K562 (cell line): ENCODE measurements at regions not wholly inside any gene's neighbourhood (a gene's known extent, or its start where the extent isn't known, plus 50 kb on each side); places are given as distances from the start of the nearest gene placed in this dataset.

Source experiments
- BCLAF1 ChIP-seq, 2 experiments: fragments of 450-650 bp in 1 of 2; IDR thresholded peaks; 2 replicates each; pipeline ENCODE4 v1.6.1; 2011 to 2017; ENCODE audit warnings: low read depth in 2 of 2, antibody characterized with exemption in 1 of 2, borderline replicate concordance in 1 of 2, low read length in 1 of 2, mild to moderate bottlenecking in 1 of 2, mixed read lengths in 1 of 2; ENCODE audit not compliant: control insufficient read depth in 1 of 2
- FIP1L1 ChIP-seq: fragments of 200-400 bp; formaldehyde crosslinking; IDR thresholded peaks from 2 replicates; pipeline ENCODE4 v1.6.1; 2018; ENCODE audit warnings: mild to moderate bottlenecking, low read depth, low read length; ENCODE audit not compliant: poor library complexity, severe bottlenecking
- KLF10 ChIP-seq: fragments of 250-450 bp; sonication (Bioruptor Pico); IDR thresholded peaks from 2 replicates; pipeline ENCODE4 v1.6.1; 2021; ENCODE audit warnings: matching md5 sums
- NR2C2 ChIP-seq, 2 experiments: fragments of 200-800 bp in 1 of 2; sonication (Bioruptor generic) in 1 of 2; sonication (generic) in 1 of 2; formaldehyde crosslinking in 1 of 2; IDR thresholded peaks; 2 replicates each; pipeline versions ENCODE4 v1.6.1 to v1.8.0; 2016 to 2022; ENCODE audit warnings: mild to moderate bottlenecking in 1 of 2, missing compliant biosample characterization in 1 of 2, missing genetic modification characterization in 1 of 2, missing genetic modification reagents in 1 of 2
- NR4A1 ChIP-seq, 2 experiments: fragments of 250-450 bp in 1 of 2; fragments of 450-650 bp in 1 of 2; sonication (Bioruptor Pico) in 1 of 2; IDR thresholded peaks; 2 replicates each; pipeline versions ENCODE4 v1.4.0 to v1.6.1; 2016 to 2020; ENCODE audit warnings: mild to moderate bottlenecking in 2 of 2, missing compliant biosample characterization in 1 of 2, missing genetic modification characterization in 1 of 2, moderate library complexity in 1 of 2
- RBM34 ChIP-seq: fragments of 200-400 bp; formaldehyde crosslinking; IDR thresholded peaks from 2 replicates; pipeline ENCODE4 v1.6.1; 2018; ENCODE audit warnings: low read length, borderline replicate concordance; ENCODE audit not compliant: insufficient read depth
- ZNF609 ChIP-seq: sonication (generic); formaldehyde crosslinking; IDR thresholded peaks from 2 replicates; pipeline ENCODE4 v1.8.1; 2023; ENCODE audit warnings: missing genetic modification reagents, mild to moderate bottlenecking, borderline replicate concordance
- ZNF780A ChIP-seq: fragments of 250-450 bp; sonication (Bioruptor Pico); IDR thresholded peaks from 2 replicates; pipeline ENCODE4 v1.5.0; 2021; ENCODE audit warnings: mild to moderate bottlenecking

GRCh38 chr7:142611566-142612236 lies 137.6 kb upstream of the PRSS1 start (continued):
- TF ChIP-seq BCLAF1 (IDR thresholded peaks at IDR 0.05; ENCODE audit: borderline replicate concordance in 1 of 2, control insufficient read depth in 1 of 2, low read depth in 2 of 2, low read length in 1 of 2): no peak
- no peak for TF ChIP-seq RBM34
- no peak for TF ChIP-seq KLF10
- no peak for TF ChIP-seq ZNF780A (CRISPR knock-in tag)
- no peak for TF ChIP-seq NR2C2 (CRISPR knock-in tag; IDR thresholded peaks at IDR 0.05)
- no peak for TF ChIP-seq NR2C2 (tag; IDR thresholded peaks at IDR 0.05)
- no peak for TF ChIP-seq NR4A1 (CRISPR knock-in tag; IDR thresholded peaks at IDR 0.05)
- no peak for TF ChIP-seq NR4A1 (tag; IDR thresholded peaks at IDR 0.05)
- TF ChIP-seq FIP1L1: no peak
- no peak for TF ChIP-seq ZNF609 (CRISPR knock-in tag)
